ENCODE measurements at regions not wholly inside any gene's neighbourhood (a gene's known extent, or its start where the extent isn't known, plus 50 kb on each side); places are given as distances from the start of the nearest gene placed in this dataset.

- Mint-ChIP-seq H3K4me1 (ENCODE audit: unreplicated experiment) (peaks cover 9% of the 10 kb centered on the region), H3K27ac (ENCODE audit: unreplicated experiment) (peak overlapping the region; percentile 21), H3K36me3 (ENCODE audit: low read depth, unreplicated experiment) (peaks cover 25% of the 10 kb centered on the region), H3K9me3 (ENCODE audit: unreplicated experiment) (peaks cover 19% of the 10 kb centered on the region), H3K4me3 (ENCODE audit: unreplicated experiment) (no peak overlapping the region), H3K27me3 (ENCODE audit: unreplicated experiment) (peaks cover 3% of the 10 kb centered on the region)
- peak; percentile 57 for DNase-seq (ENCODE audit: low spot score)
- TF ChIP-seq CTCF (IDR thresholded peaks at IDR 0.05; ENCODE audit: unreplicated experiment): peak; percentile 74
Observed at GRCh38 chr18:26621161-26622026, 73.0 kb upstream of the KCTD1 start.

- no peak for TF ChIP-seq CTCF (IDR thresholded peaks at IDR 0.05; ENCODE audit: unreplicated experiment)
- peaks cover 3% of the 10 kb centered on the region for H3K27me3 Mint-ChIP-seq (ENCODE audit: unreplicated experiment)
- H3K9me3 Mint-ChIP-seq (ENCODE audit: unreplicated experiment): peaks cover 9% of the 10 kb centered on the region
- H3K36me3 Mint-ChIP-seq (ENCODE audit: low read depth, unreplicated experiment): peaks cover 12% of the 10 kb centered on the region
- H3K4me1 Mint-ChIP-seq (ENCODE audit: unreplicated experiment): peaks cover 9% of the 10 kb centered on the region
- H3K27ac Mint-ChIP-seq (ENCODE audit: unreplicated experiment): no peak overlapping the region
- H3K4me3 Mint-ChIP-seq (ENCODE audit: unreplicated experiment): no peak overlapping the region
- no peak for DNase-seq (ENCODE audit: low spot score)
Observed at GRCh38 chr18:26619350-26619749, 71.0 kb upstream of the KCTD1 start.

- peaks cover under 1% of the 10 kb centered on the region for H3K9me3 Mint-ChIP-seq (ENCODE audit: unreplicated experiment)
- no peak for TF ChIP-seq CTCF (IDR thresholded peaks at IDR 0.05; ENCODE audit: unreplicated experiment)
- H3K36me3 Mint-ChIP-seq (ENCODE audit: low read depth, unreplicated experiment): peaks cover 3% of the 10 kb centered on the region
- H3K27ac Mint-ChIP-seq (ENCODE audit: unreplicated experiment): no peak overlapping the region
- H3K27me3 Mint-ChIP-seq (ENCODE audit: unreplicated experiment): peaks cover 1% of the 10 kb centered on the region
- peaks cover 9% of the 10 kb centered on the region for H3K4me1 Mint-ChIP-seq (ENCODE audit: unreplicated experiment)
- DNase-seq (ENCODE audit: low spot score): no peak
- H3K4me3 Mint-ChIP-seq (ENCODE audit: unreplicated experiment): no peak overlapping the region
Observed at GRCh38 chr18:26618135-26618534, 69.8 kb upstream of the KCTD1 start.

- H3K27me3 Mint-ChIP-seq (ENCODE audit: unreplicated experiment): no peaks in the 10 kb centered on the region
- no peak for DNase-seq (ENCODE audit: low spot score)
- H3K27ac Mint-ChIP-seq (ENCODE audit: unreplicated experiment): no peak overlapping the region
- H3K36me3 Mint-ChIP-seq (ENCODE audit: low read depth, unreplicated experiment): no peaks in the 10 kb centered on the region
- H3K4me3 Mint-ChIP-seq (ENCODE audit: unreplicated experiment): no peak overlapping the region
- peaks cover 9% of the 10 kb centered on the region for H3K4me1 Mint-ChIP-seq (ENCODE audit: unreplicated experiment)
- no peaks in the 10 kb centered on the region for H3K9me3 Mint-ChIP-seq (ENCODE audit: unreplicated experiment)
- TF ChIP-seq CTCF (IDR thresholded peaks at IDR 0.05; ENCODE audit: unreplicated experiment): no peak
Observed at GRCh38 chr18:26617151-26617554, 68.8 kb upstream of the KCTD1 start.

- Mint-ChIP-seq H3K4me1 (ENCODE audit: unreplicated experiment) (peaks cover 6% of the 10 kb centered on the region), H3K9me3 (ENCODE audit: unreplicated experiment) (no peaks in the 10 kb centered on the region), H3K27me3 (ENCODE audit: unreplicated experiment) (no peaks in the 10 kb centered on the region), H3K36me3 (ENCODE audit: low read depth, unreplicated experiment) (no peaks in the 10 kb centered on the region), H3K4me3 (ENCODE audit: unreplicated experiment) (no peak overlapping the region), H3K27ac (ENCODE audit: unreplicated experiment) (no peak overlapping the region)
- no peak for TF ChIP-seq CTCF (IDR thresholded peaks at IDR 0.05; ENCODE audit: unreplicated experiment)
- no peak for DNase-seq (ENCODE audit: low spot score)
Observed at GRCh38 chr18:26614374-26614773, 66.0 kb upstream of the KCTD1 start.

All from endothelial cell (in vitro differentiated cells).